ENCODE measurements at regions not wholly inside any gene's neighbourhood (a gene's known extent, or its start where the extent isn't known, plus 50 kb on each side); places are given as distances from the start of the nearest gene placed in this dataset.

DNA sequence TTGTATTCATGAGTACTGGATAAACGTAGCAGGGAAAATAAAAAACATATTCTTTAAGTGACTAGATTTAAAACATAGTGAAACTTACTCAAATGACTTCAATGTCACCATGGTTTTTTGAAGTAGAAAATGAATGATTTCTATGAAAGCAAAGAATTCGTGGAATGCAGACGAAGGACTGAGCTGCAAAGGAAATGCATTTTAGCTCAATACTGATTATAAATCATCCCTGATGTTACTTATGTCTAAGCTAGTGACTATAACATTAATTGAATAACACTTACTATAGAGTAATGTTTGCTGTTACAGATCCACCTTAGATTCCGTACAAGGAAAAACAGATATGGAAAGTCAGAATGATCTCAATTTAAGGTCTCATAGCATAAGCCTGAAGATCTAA lies 1257.7 kb upstream of the CDH2 start:
- TF ChIP-seq, protein P1, sequence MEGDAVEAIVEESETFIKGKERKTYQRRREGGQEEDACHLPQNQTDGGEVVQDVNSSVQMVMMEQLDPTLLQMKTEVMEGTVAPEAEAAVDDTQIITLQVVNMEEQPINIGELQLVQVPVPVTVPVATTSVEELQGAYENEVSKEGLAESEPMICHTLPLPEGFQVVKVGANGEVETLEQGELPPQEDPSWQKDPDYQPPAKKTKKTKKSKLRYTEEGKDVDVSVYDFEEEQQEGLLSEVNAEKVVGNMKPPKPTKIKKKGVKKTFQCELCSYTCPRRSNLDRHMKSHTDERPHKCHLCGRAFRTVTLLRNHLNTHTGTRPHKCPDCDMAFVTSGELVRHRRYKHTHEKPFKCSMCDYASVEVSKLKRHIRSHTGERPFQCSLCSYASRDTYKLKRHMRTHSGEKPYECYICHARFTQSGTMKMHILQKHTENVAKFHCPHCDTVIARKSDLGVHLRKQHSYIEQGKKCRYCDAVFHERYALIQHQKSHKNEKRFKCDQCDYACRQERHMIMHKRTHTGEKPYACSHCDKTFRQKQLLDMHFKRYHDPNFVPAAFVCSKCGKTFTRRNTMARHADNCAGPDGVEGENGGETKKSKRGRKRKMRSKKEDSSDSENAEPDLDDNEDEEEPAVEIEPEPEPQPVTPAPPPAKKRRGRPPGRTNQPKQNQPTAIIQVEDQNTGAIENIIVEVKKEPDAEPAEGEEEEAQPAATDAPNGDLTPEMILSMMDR (IDR thresholded peaks at IDR 0.05): no peak
- no peak for TF ChIP-seq POLR2A (IDR thresholded peaks at IDR 0.05)
- TF ChIP-seq POLR2AphosphoS5 (IDR thresholded peaks at IDR 0.05): no peak
- TF ChIP-seq EP300 (IDR thresholded peaks at IDR 0.05): no peak
